ENCODE measurements at regions not wholly inside any gene's neighbourhood (a gene's known extent, or its start where the extent isn't known, plus 50 kb on each side); places are given as distances from the start of the nearest gene placed in this dataset.
"Not testable (repeated sequence)": the region's sequence is repeated elsewhere in the genome, so short reads cannot be mapped to it uniquely, and the experiment has no call there.

DNA sequence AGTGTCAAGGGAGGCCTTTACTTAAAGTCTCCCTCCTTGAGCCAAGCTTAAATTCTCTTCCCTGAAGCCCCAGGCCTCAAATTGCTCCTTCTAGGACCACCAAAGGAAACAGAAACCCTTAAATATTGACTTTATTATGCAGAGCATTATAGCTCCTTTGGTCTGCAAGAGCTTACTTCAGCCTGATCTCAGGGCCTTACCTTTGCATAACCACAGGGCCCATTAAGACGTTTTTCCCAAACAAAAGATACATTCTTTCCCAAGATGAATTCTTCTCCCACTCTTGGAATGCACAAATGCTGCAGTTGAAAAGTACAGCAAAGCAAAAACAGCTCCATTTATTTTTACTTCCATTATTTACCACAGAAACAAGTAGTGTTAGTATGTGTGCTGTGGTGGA lies 130.8 kb downstream of the B3GNT2 start:
- no peak for DNase-seq

DNA sequence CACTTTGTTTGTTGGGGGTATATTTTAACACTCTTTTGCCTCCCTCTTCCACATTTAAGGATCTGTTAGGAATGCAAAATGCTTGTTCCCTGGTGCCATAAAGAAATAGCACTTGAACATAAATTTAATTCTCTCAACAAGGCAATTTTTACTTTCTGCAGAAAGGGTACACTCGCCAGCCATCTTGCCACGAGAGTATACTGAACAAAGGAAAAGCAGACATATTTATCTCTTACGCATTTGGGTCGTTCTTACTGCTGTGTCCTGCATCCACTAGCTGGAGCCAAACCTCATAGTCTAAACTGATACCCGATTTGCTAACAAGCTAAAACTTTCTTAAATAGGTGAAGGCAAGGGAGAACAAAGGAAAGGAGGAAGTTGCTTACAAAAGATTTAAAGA lies 129.5 kb downstream of the B3GNT2 start:
- no peak for DNase-seq

DNA sequence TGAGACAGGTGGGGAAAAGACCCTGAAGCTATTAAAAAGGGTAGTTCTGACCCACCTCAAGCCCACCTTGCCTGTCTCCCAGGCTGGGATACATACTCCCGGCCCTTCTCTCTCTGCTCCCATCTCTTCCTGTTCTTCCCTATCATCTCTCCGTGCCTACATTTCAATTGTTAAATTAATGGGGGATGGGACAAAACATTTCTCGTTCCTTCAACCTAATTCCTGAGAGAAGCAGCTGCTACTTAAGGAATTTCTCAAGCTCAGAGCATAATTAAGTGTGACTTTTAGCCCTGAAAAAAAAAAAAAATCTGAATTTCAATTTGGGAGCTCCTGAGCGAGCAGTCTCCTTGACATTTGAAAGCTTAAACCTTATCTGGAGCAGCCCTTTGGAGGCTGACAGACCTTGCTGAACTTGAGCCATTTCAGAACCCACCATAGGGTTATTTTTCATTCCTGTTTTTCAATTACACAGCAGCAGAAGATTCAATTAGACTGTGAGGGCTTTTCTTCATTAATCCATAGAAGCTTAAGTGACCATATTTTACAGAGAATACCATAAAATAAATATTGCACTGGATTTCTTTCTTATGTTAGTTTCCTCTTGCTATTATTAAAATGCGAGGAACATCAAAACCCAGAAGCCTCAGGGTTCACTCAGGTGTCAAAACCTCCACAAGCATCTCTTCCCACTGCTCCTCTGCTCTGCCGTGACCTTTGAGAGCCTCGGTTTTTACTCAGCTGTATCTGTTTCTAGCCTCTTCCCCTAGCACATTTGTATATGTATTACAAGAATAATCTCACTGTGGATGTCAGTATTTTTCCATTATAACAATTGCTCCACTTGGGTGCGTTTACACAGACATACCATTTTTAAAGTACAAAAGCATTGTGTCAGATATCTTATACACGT lies 125.7 kb downstream of the B3GNT2 start:
- no peak for DNase-seq

DNA sequence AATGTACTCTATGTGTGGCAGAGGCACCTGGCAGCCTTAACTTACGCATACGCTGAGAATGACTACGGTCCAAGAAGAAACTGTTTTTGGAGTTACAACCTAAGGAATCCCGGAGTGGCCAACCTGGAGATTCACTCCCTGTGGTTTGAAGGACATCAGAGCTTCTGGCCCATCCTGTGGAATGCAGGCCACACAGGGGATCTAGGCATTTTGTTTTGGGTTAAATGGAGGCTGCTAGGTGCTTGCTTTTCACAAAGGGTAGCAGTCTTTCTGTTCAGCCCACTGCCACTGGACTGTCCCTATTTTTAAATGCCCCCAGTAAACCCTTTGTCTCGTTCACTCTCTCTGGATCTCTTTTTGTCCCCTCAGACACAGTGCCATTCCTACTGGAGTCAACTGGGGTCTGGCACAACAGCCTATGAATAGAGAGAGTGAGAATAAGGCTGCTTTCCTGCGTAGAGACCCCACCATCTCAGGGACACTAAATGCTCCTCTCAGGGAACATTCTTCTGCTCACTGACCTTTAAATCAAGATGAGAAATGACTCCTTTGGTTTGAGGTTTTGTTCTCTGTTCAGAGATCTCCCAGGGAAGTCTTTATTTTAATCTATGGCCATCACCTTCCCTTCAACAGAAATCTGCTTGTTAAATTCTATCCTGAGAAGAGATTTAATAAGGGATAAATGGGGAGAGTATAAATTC lies 124.9 kb downstream of the B3GNT2 start:
- no peak for DNase-seq

DNA sequence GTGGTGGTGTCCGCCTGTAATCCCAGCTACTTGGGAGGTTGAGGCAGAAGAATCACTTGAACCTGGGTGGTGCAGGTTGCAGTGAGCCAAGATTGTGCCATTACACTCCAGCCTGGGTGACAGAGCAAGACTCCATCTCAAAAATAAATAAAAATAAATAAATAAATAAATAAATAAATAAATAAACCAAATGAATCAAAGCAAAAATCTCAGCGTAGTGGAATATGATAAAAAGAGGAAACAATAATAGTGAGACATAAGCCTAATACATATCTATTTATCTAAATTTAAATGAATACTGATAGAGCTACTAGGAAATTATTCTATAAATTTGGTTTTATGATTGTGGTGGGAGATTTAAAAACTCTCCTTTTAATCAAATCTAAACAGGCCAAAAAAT lies 124.2 kb downstream of the B3GNT2 start:
- DNase-seq = not testable (repeated sequence)

DNA sequence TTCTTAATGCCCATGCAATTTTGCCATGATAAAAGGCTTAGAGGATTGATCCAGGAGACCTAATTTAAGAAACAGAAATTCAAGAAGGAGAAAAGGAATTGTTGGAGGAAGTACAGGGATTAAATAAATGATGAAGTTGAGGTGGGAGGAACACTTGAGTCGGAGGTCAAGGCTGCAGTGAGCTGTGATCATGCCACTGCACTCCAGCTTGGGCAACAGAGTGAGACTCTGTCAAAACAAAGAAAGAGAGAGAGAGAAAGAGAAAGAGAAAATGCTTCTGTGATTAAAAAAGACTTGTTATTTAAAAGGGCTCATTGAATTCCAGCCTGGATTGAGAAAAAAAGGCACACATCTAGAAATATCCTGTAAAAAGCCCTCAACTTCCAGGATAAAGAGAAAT lies 123.2 kb downstream of the B3GNT2 start:
- DNase-seq = no peak

DNA sequence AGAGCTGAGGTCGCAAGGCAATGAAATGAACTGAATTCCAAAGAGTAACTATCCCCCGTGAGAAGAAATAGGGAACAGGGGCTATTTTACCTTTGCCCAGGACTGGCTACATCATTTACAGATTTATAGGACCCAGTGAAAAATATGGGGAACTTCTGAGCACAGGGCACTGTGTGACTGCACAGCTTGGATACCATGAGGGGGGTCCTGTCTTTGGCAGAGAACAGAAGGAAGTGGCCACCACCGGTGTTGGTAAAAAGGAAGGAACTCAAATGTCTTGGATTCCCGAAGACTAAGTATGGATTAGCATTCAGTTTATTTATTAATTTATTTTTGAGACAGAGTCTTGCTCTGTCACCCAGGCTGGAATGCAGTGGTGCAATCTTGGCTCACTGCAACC lies 119.6 kb downstream of the B3GNT2 start:
- no peak for DNase-seq

DNA sequence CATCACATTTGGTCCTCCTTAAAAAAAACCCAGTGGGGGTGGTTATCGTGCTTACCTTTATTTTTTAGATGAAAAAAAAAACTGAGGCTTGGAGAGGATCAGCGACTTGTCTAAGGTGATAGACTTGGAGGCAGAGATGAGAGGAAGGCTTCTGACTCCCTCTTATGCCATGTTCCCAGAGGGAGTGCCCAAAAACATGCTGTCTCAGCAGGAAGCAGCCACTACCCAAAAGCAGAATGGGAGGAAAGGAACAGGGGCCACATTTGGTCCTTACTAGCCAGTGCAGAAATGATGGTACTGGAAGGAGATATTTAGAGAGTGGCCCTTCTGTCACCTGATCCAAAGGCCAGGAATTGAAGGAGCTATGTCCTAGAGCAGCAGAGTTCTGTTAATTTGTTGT lies 118.4 kb downstream of the B3GNT2 start:
- DNase-seq = no peak

DNA sequence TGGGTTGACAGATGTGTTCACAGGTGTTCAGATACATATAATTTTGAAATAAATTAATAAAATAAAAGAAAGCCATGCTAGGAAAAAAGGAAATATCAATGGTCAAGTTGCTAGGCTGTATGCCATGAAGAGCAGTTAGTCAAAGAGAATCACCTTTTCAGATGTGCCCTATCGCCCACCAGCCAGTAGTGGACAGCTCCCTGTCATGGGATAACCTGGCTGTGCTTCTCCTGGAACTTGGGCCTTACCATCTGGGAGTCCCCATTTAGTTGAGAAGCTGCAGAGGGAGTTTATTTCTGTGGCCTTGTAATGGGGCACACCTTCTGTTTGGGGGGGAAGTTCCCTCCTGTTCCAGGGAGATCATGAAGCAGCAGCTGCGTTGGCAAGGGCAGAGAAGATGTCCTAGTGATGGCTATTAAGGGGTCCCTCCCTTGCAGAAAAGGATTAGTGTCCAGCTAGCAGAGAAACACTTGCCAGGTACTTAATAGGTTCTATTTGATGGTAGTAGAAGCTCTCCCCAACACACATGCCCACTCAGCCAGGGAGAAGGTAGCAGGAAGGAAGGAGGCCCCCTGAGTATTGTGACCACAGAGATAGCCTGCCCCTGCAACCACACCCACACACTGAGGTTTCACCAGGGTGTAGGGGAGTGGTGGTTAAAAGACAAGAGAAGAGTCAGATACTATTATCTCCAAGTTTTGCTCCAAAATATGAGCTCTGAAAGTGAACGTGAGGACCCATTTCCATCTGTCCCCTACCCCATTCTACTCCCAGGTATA lies 117.7 kb downstream of the B3GNT2 start:
- no peak for DNase-seq

DNA sequence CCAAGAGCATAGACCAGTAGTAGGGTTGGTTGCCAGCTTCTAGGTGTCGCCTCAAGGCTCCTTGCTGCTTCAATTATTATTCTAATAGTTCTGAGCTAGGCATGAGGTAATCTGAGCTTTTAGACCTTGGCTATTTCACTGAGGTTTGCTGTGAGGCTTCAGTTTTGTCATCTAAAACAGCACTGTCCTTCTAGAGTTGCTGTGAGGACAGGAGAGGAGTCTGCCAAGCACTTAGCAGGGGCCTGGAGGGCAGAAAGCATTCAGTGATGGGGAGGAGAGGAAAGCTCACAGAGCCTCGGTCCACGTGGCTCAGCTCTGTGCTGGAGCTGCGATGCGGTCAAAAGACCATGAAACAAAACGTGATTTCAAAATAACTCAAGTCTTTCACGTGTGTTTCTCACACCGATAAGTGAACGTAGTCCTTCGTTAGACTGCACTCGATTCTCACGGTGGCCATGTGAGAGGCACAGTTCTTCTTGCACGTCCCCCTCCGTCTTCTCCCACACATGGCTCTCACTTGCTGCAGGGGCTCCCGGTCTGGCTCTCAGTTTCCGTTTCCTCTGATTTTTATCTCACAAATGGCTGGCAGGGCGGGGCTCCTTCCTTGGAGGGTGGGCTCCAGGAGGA lies 113.7 kb downstream of the B3GNT2 start:
- DNase-seq = peak; percentile 41

DNA sequence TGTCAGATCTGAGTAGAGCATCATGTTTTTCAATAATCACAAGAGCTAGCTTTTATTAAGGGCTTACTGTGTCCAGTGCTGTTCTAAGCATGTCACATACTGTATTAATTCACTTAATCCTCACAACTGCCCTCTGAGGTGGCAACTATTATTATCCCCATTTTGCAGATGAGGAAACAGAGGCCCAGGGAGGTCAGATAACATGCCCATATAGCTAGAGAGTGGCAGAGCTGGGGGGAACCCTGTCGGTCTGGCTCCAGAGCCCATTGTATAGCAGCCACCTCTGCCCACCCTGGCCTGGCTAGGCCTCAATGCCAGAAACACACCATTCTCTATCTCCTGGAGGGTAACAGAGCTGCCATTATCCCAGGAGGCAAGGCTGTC lies 113.2 kb downstream of the B3GNT2 start:
- no peak for DNase-seq

DNA sequence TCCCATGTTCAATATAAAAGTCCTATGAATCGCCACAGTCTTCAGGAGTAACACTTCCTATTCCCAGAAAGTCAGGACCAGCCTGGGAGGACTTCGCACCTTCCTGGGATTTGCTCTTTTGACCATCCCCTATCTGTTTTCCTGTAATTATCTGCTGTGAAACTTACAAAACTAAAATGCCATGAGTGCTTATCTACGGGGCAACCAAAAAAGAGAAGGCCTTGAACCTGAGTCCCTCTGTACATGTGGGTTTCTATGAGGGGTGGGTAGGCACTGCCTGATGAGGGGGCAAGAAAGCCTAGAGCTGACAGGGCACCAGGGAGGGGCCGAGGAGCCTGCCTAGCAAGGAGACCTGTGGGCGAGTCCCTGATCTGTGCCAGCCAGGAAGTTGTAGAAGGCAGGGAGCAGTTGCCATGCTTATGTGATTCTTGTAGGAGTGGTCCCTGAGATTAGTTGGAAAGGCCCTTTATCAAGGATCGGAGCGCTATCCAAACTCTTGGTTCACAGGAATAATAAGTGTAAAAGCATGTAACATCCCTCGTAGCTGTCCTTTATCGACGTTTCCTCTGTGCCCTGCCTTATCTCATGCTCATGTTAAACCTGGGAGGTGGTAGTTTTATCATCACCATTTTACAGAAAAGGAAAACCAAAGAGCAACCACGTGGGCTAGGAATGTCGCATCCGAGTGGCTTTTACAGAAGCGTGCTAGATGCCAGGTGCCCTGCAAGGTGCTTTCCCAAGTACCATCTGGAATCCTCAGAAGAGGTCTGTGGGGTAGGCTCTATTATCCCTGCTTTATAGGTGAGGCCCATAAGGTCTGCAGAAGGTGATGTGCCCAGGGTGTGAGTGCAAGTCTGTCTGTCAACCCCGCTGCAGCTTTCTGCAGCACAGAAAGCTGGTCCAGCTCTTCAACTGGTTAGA lies 111.8 kb downstream of the B3GNT2 start:
- no peak for DNase-seq

DNA sequence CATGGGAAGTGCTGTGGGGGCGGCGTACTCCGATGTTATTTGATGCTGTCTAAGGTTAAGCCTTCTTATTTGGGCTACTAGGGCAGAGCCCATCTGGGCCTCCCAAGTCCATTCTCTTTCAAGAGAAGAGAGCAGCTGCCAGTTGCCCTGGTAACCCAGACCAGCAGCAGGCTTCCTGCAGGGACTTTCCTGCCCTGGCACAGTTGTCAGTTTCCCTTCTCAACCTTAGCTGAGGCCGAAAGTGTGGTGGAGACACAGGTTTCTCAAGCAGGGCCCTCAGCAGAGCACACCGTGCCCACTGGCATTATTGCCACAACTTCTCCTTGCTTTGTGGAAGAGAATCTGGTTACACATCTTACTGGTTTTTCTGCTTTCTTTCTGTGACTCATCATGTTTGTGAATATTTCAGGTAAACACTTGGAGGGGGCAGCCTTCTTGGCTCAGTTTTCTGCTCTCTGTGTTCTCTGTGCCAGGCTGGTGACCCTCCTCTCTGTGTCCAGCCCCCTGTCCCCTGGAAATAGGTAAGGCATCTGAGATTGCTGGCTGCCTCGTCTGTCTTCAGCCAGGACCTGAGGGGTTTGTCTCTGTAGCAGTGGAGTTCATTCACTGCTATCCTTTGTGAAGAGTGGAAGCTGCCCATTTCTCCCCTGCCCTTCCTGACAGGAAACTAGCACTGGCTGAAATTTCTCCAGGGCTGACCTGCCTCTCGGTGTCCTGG lies 111.0 kb downstream of the B3GNT2 start:
- peak; percentile 85 for DNase-seq

DNA sequence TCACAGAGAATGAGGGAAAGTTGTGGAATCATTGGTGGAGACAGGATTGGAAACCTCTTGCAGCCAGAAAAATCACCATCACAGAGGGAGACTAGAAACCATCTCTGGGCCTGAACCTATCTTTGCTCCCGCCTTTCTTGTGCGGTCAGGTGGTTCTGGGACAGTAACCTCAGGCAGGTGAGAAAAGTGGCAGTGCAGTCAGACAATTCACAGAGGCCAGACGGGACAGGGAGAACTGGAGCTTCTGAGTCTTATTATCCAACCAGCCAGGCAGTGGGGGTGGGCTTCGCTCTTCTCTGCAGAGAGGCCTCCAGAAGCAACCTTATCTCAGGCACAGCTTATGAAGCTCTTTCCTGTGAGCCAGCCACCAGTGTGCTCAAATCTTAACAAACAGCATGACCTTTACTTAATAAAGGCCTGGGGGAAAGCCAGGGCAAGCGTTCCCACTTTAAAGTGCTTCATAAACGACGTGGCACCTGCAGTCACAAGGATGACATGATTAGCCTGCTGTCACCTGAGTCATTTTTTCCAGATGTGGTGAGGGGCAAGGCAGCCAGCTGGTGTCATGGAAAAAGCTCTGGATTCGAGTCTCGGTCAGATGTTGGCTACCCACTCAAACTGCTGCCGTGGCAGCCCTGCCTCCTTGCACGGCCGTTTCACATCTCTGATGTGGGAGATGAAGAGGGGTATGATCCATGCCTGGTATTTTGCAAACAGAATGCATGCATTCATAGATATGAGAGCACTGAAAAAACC lies 109.7 kb downstream of the B3GNT2 start:
- DNase-seq = peak; percentile 52

DNA sequence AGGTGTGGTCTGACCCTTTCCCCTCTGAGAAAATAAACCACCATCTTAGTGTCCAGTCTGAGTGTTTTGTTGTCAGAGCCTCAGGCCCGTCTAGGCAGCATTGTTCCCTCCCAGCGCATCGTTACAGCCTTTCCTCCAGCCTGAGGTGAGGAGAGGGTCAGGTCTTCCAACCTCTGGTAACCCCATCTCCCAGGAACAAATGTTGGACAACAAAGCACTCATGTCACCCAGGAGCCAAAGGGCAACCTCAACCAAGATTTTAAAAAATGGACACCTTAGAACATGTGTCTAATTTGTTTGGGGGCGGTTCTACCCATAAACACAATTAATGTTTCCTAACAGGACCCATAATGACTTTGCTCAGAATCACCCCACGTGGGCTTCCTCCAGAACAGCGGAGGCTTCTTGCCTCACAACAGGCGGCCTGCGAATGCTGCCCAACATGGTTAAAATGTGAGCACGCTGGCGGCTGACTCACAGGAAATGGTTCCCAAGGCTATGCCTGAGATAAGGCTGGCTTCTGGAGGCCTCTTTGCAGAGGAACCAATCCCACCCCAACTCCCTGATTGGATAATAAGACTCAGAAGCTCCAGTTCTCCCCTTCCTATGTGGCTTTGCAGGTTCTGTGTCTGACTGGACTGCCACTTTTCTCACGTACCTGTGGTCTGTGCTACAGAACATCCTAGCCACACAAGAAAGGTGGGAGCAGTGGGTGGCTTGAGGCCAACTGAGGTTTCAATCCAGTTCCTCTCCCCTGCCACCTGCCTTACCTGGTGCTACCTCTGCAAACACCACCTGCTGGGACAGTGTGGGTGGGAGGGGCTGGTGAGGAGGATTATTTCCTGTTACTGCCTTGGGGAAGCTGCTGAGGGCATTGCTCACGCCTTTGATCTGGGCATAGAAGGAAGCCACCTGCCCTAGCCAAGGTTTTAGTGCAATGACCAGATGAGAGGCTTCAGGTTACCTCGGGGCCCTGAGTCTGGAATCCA lies 108.8 kb downstream of the B3GNT2 start:
- peak; percentile 98 for DNase-seq

DNA sequence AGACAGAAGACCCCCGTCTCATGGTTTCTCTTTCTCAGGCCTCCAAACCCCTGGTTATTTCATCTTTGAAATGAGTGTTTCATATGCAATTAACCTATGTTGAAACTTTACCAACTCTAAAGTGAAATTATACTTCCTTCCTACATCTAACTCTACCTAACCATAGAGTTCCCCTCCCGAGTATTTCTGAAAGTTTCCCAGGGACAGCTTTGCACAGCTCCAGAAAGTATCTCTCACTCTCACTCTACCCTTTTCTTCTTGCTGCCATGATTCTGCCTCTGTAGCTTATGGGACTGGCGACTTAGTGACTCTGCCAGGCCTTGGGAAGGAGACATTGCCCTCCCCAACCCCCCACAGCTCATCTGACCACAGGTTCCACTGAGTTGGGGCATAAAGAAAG lies 107.9 kb downstream of the B3GNT2 start:
- DNase-seq = no peak

DNA sequence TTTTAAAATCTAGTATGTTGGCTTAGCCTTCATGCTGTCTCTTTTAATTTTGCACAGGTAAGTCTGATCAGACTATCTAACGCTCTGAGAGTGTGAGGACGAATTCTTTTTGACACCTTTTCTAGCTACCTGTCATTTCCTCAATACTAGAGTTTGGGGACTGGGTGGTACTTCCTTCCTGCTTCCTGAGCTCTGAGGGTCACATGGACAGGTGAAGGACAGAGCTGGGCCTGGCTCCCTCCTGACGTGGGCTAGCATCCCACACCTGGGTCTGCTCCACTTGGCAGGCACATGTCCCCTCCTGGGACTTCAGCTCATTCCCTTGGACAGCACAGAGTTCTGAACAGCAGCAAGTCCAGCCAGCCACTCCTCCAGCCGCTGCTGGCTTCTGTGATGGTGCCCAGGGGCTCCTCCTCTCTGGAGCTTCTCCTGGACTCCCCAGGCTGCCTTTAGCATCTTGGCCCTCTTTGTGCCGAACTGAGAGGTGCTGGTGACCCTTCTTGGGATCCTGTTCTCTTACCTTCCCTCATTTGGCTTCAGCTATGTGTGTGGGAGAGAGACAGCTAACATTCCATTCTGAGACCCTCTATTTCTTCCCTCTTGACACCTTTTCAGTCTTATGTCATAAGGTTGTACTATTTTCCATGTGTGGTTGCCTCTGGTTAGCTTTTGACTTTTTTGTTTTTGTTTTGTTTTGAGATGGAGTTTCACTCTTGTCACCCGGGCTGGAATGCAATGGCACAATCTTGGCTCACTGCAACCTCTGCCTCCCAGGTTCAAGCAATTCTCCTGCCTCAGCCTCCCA lies 106.9 kb downstream of the B3GNT2 start:
- DNase-seq = no peak

DNA sequence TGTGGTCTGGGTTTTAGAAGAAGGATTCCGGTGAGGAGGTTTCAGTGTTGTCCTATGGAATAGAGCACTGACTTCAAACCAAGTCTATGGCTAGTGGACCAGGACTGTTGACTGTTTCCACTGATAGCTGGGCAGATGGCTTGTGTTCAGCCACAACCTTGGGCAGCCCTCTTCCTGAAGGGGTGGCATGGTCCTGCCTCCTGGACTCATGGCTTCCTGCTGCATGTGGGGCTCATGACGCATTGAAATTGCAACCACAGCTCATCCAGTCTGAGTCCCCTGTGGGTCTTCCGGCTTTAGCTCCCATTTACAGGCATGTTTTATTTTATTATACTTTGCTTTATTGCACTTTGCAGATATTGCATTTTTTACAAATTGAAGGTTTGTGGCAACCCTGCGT lies 105.0 kb downstream of the B3GNT2 start:
- DNase-seq = no peak
